Keratinocyte (primary cell): ENCODE measurements at regions not wholly inside any gene's neighbourhood (a gene's known extent, or its start where the extent isn't known, plus 50 kb on each side); places are given as distances from the start of the nearest gene placed in this dataset.

ENCODE experiments used
- CTCF ChIP-seq, 3 experiments: IDR thresholded peaks in 1 of 3; conservative IDR thresholded peaks in 1 of 3; optimal IDR thresholded peaks in 1 of 3; 2 replicates in 2 of 3; 3 replicates in 1 of 3; pipeline versions ENCODE3 to v1.5.1; 2011; ENCODE audit warnings: low read length in 3 of 3, mild to moderate bottlenecking in 3 of 3, moderate library complexity in 2 of 3, control low read depth in 1 of 3, inconsistent platforms in 1 of 3; ENCODE audit not compliant: insufficient read depth in 2 of 3; ENCODE audit errors: extremely low read depth in 1 of 3
- EZH2 ChIP-seq: IDR thresholded peaks from one replicate; pipeline ENCODE4 v1.6.1; 2012; ENCODE audit warnings: inconsistent platforms, mild to moderate bottlenecking, low read length, moderate library complexity

GRCh38 chr6:104365451-104366234 is 494.1 kb downstream of the HACE1 start:
- no peak for TF ChIP-seq CTCF (optimal IDR thresholded peaks at IDR 0.05 in 1 of 3, IDR thresholded peaks at IDR 0.05 in 1 of 3, conservative IDR thresholded peaks at IDR 0.05 in 1 of 3; ENCODE audit: extremely low read depth in 1 of 3, insufficient read depth in 2 of 3, low read length in 3 of 3)
- TF ChIP-seq EZH2, result no peak
